ACC112 (cell line): ENCODE measurements at regions not wholly inside any gene's neighbourhood (a gene's known extent, or its start where the extent isn't known, plus 50 kb on each side); places are given as distances from the start of the nearest gene placed in this dataset.

Experiments used
- H2AFZ ChIP-seq: fragments of 200-600 bp; sonication (generic); one replicate; pipeline ENCODE4 v1.6.0; 2017; ENCODE audit warnings: antibody characterized with exemption, low read length; ENCODE audit not compliant: unreplicated experiment
- H3K27ac ChIP-seq: fragments of 200-600 bp; sonication (generic); 2 replicates; pipeline ENCODE4 v1.5.1; 2014; ENCODE audit warnings: low read depth, mild to moderate bottlenecking, antibody characterized with exemption, low read length, moderate library complexity
- H3K27me3 ChIP-seq: fragments of 200-600 bp; sonication (generic); 2 replicates; pipeline ENCODE4 v1.6.1; 2014; ENCODE audit warnings: mild to moderate bottlenecking, antibody characterized with exemption, low read length, moderate library complexity, mixed read lengths; ENCODE audit not compliant: insufficient read depth
- H3K36me3 ChIP-seq: fragments of 200-600 bp; sonication (generic); 2 replicates; pipeline ENCODE4 v1.6.1; 2016; ENCODE audit warnings: mild to moderate bottlenecking, antibody characterized with exemption, low read length, moderate library complexity, mixed read lengths; ENCODE audit not compliant: insufficient read depth
- H3K4me1 ChIP-seq: fragments of 200-600 bp; sonication (generic); one replicate; pipeline ENCODE4 v1.6.1; 2016; ENCODE audit warnings: low read length, mixed read lengths; ENCODE audit not compliant: insufficient read depth, unreplicated experiment, control insufficient read depth
- H3K4me3 ChIP-seq: fragments of 200-600 bp; sonication (generic); 2 replicates; pipeline ENCODE4 v1.5.1; 2014; ENCODE audit warnings: mild to moderate bottlenecking, low read depth, low read length
- H3K79me2 ChIP-seq: fragments of 200-600 bp; sonication (generic); one replicate; pipeline ENCODE4 v1.6.0; 2016; ENCODE audit warnings: low read length; ENCODE audit not compliant: control insufficient read depth, unreplicated experiment, insufficient read depth

DNA sequence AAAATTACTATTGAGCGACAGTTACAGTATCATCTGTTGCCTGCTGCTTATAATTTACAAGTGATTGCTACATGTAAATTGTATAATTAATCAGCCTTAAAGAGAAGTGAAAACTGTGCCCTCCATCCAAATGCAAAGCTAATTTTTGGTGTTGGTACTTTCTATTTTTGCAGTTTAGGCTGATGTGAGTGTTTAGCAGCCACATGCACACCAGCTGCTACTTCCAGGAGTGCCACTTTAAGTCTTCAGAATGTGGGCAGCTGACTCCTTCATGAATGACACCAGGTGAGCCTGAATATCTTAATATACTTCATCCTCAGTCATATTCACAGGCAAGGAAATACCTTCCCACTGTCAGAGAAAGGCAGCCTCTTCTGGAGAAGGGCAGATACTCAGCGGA lies 149.8 kb upstream of the RASGEF1B start:
- H3K4me3 ChIP-seq: no peak overlapping the region
- H3K27ac ChIP-seq: no peak overlapping the region
- no peak overlapping the region for H2AFZ ChIP-seq
- no peaks in the 10 kb centered on the region for H3K79me2 ChIP-seq
- no peaks in the 10 kb centered on the region for H3K36me3 ChIP-seq
- no peaks in the 10 kb centered on the region for H3K27me3 ChIP-seq
- no peaks in the 10 kb centered on the region for H3K4me1 ChIP-seq

DNA sequence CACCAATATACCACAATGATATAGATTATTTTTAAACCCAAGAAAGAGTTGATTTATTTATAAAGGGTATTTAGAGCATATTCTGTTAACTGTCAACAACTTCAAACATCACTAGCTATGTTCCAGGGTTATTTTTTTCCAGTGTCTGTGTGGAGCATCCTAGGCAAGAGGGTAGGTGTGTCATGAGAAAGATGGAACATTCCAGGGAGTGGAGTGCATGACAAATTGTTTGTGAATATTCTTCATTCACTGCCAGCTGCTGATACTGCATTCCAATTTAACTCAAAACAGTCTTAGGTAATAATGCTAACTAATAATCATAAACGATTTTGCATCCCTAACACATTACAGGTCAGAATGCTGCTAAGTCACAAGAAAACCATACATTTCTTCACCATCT lies 148.7 kb upstream of the RASGEF1B start:
- no peaks in the 10 kb centered on the region for H3K79me2 ChIP-seq
- H2AFZ ChIP-seq: no peak overlapping the region
- H3K4me3 ChIP-seq: no peak overlapping the region

DNA sequence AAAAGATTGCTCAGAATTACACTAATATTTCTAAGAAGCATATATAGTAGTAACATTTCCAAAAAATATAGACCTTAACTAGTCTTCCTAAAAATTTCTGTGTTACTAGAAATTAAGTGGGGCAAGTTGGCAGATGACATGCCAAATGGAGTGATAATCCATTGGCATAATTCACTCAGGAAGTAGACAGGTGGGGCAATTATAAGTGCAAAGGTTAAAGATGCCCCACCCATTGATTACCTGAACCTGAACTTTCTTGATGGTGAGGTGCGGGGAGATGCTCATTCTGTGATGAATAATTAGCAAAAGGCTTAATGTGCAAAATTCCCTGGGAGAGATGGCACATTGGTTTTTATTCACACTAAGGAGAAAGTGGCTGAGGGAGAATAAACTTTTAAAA lies 145.8 kb upstream of the RASGEF1B start:
- H3K4me3 ChIP-seq: no peak overlapping the region
- H3K36me3 ChIP-seq: no peaks in the 10 kb centered on the region
- H2AFZ ChIP-seq: no peak overlapping the region
- no peaks in the 10 kb centered on the region for H3K4me1 ChIP-seq
- H3K27ac ChIP-seq: no peak overlapping the region
- H3K79me2 ChIP-seq: no peaks in the 10 kb centered on the region
- no peaks in the 10 kb centered on the region for H3K27me3 ChIP-seq

More for the DNA sequence above, 148.7 kb upstream of the RASGEF1B start:
- Histone ChIP-seq H3K36me3 (no peaks in the 10 kb centered on the region), H3K27ac (no peak overlapping the region), H3K4me1 (no peaks in the 10 kb centered on the region), H3K27me3 (no peaks in the 10 kb centered on the region)

GRCh38 chr4:81611221-81611620 lies 139.5 kb upstream of the RASGEF1B start:
- no peaks in the 10 kb centered on the region for H3K27me3 ChIP-seq
- peaks cover 17% of the 10 kb centered on the region for H3K4me1 ChIP-seq
- H2AFZ ChIP-seq: no peak overlapping the region
- no peaks in the 10 kb centered on the region for H3K79me2 ChIP-seq
- no peaks in the 10 kb centered on the region for H3K36me3 ChIP-seq
- no peak overlapping the region for H3K4me3 ChIP-seq
- H3K27ac ChIP-seq: no peak overlapping the region

GRCh38 chr4:81609844-81610243 lies 138.1 kb upstream of the RASGEF1B start:
- Histone ChIP-seq H3K4me1 (peaks cover 23% of the 10 kb centered on the region), H3K79me2 (no peaks in the 10 kb centered on the region)

GRCh38 chr4:81607950-81608349 lies 136.2 kb upstream of the RASGEF1B start:
- Histone ChIP-seq H2AFZ (no peak overlapping the region), H3K27me3 (no peaks in the 10 kb centered on the region), H3K27ac (no peak overlapping the region), H3K4me3 (no peak overlapping the region), H3K4me1 (peaks cover 23% of the 10 kb centered on the region), H3K79me2 (no peaks in the 10 kb centered on the region), H3K36me3 (no peaks in the 10 kb centered on the region)

More at GRCh38 chr4:81609844-81610243, 138.1 kb upstream of the RASGEF1B start:
- Histone ChIP-seq H2AFZ (no peak overlapping the region), H3K27me3 (no peaks in the 10 kb centered on the region), H3K27ac (no peak overlapping the region), H3K4me3 (no peak overlapping the region), H3K36me3 (no peaks in the 10 kb centered on the region)

GRCh38 chr4:81606801-81607501 lies 135.2 kb upstream of the RASGEF1B start:
- H3K79me2 ChIP-seq: no peaks in the 10 kb centered on the region
- H3K27ac ChIP-seq: peak overlapping the region; percentile 80
- H3K4me3 ChIP-seq: peak overlapping the region; percentile 41; the same call in 1 of the 2 replicates
- no peaks in the 10 kb centered on the region for H3K27me3 ChIP-seq
- H2AFZ ChIP-seq: peak overlapping the region; percentile 39
- no peaks in the 10 kb centered on the region for H3K36me3 ChIP-seq
- H3K4me1 ChIP-seq: peaks cover 23% of the 10 kb centered on the region

DNA sequence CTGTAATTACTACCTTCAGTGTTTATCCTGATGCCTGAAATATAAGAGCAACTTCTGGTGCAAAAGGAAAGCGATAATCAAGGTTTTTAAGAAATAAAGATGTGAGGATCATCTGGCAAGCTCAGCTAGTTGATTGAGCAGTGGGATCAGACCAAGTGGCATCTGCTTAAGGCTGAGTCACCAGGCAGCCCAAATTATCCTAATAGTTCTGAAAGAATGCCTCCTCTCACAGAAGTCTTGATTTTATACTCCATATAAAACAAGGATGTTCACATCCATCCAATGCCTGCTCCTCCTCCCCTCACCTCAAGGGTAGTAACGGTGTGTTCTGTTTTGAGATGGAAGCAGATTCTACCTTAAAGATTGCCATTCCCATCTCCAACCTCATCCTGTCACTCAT lies 134.5 kb upstream of the RASGEF1B start:
- Histone ChIP-seq H3K27ac (peak overlapping the region; percentile 80), H3K79me2 (no peaks in the 10 kb centered on the region), H3K36me3 (no peaks in the 10 kb centered on the region), H3K4me1 (peaks cover 23% of the 10 kb centered on the region), H2AFZ (peak overlapping the region; percentile 19), H3K27me3 (no peaks in the 10 kb centered on the region), H3K4me3 (no peak overlapping the region; the same call in 1 of the 2 replicates)

DNA sequence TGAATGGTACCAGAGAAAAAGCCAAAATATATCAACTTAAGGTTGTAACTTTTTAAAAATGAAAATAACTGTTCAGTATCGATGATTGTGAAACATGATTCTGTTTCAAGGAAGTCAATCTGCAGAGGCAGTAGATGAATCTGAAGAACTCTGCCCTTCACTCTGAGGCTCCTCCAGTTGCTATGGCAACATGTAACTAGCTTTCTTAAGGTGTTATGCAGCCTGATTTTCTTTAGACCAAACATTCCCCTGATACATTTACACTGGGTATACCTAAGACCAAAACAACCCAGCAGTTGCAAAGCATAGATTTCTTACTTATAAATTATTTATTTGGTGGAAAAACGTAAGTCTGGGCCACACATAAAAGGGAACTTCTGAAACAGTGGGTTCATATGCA lies 133.6 kb upstream of the RASGEF1B start:
- H3K27me3 ChIP-seq: no peaks in the 10 kb centered on the region
- H3K79me2 ChIP-seq: no peaks in the 10 kb centered on the region
- no peak overlapping the region for H3K27ac ChIP-seq
- no peak overlapping the region for H2AFZ ChIP-seq
- no peak overlapping the region for H3K4me3 ChIP-seq
- H3K4me1 ChIP-seq: peaks cover 23% of the 10 kb centered on the region
- H3K36me3 ChIP-seq: no peaks in the 10 kb centered on the region

DNA sequence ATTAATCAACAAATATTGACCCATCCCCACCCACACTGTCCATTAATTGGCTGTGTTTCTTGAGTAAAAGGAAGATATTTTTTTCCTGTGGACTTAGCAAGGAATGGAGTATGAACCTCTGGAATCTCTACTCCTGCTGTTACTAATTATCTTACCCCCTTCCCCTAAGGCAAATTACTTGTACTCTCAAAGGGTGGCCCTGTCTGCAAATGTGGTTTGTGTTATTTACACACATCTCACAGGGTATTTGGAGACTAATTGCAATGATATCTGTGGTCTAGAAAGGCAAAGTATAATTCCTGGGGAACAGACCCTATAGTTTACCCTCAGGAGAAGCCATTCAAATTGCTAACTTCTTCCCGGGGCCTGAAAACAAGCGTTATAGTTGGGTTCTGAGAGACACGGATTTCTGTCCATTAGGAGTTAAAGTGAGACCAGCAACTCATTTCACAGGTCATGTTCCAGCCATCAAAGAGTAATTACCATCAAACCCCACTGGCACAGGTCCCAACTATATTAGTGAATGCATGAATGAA lies 133.0 kb upstream of the RASGEF1B start:
- H2AFZ ChIP-seq: no peak overlapping the region
- no peak overlapping the region for H3K4me3 ChIP-seq
- no peaks in the 10 kb centered on the region for H3K36me3 ChIP-seq
- H3K4me1 ChIP-seq: peaks cover 23% of the 10 kb centered on the region
- no peak overlapping the region for H3K27ac ChIP-seq
- no peaks in the 10 kb centered on the region for H3K79me2 ChIP-seq
- H3K27me3 ChIP-seq: no peaks in the 10 kb centered on the region

GRCh38 chr4:81602854-81603253 lies 131.1 kb upstream of the RASGEF1B start:
- H3K36me3 ChIP-seq: no peaks in the 10 kb centered on the region
- peaks cover 19% of the 10 kb centered on the region for H3K4me1 ChIP-seq
- no peak overlapping the region for H2AFZ ChIP-seq
- no peaks in the 10 kb centered on the region for H3K27me3 ChIP-seq
- no peaks in the 10 kb centered on the region for H3K79me2 ChIP-seq
- H3K27ac ChIP-seq: no peak overlapping the region
- no peak overlapping the region for H3K4me3 ChIP-seq
